Fibroblast of peridontal ligament (primary cell): ENCODE measurements at regions not wholly inside any gene's neighbourhood (a gene's known extent, or its start where the extent isn't known, plus 50 kb on each side); places are given as distances from the start of the nearest gene placed in this dataset.

Experiments used
- DNase-seq: peaks from one replicate; pipeline ENCODE4 v3.0.0-alpha.2; 2010; ENCODE audit errors: extremely low read depth

- no peak for DNase-seq
Measured at GRCh38 chr14:89014569-89014850, 190.1 kb downstream of the TTC8 start.

GRCh38 chr14:89015016-89015415 is 190.6 kb downstream of the TTC8 start:
- peak; percentile 8 for DNase-seq

- no peak for DNase-seq
Measured at GRCh38 chr14:89017417-89017816, 193.0 kb downstream of the TTC8 start.

- DNase-seq, result no peak
Measured at GRCh38 chr14:89022274-89022673, 197.8 kb downstream of the TTC8 start.

GRCh38 chr14:89024691-89025090 is 200.2 kb downstream of the TTC8 start:
- DNase-seq, result no peak

- DNase-seq, result peak; percentile 92
Measured at GRCh38 chr14:89025561-89026236, 201.2 kb downstream of the TTC8 start.

GRCh38 chr14:89027097-89027740 is 202.8 kb downstream of the TTC8 start:
- DNase-seq, result peak; percentile 26

GRCh38 chr14:89028462-89029134 is 204.1 kb downstream of the TTC8 start:
- no peak for DNase-seq

GRCh38 chr14:89029961-89030694 is 205.7 kb downstream of the TTC8 start:
- no peak for DNase-seq

GRCh38 chr14:89030921-89031320 is 206.5 kb downstream of the TTC8 start:
- no peak for DNase-seq

GRCh38 chr14:89032086-89032649 is 207.7 kb downstream of the TTC8 start:
- DNase-seq, result no peak

GRCh38 chr14:89033756-89034155 is 209.3 kb downstream of the TTC8 start:
- DNase-seq, result no peak

GRCh38 chr14:89036371-89036770 is 211.9 kb downstream of the TTC8 start:
- peak; percentile 37 for DNase-seq

- no peak for DNase-seq
Measured at GRCh38 chr14:89037065-89037464, 212.6 kb downstream of the TTC8 start.

GRCh38 chr14:89040080-89040459 is 215.6 kb downstream of the TTC8 start:
- DNase-seq, result no peak

GRCh38 chr14:89040460-89041256 is 216.2 kb downstream of the TTC8 start:
- peak; percentile 88 for DNase-seq

GRCh38 chr14:89041257-89041582 is 216.8 kb downstream of the TTC8 start:
- DNase-seq, result no peak

GRCh38 chr14:89042021-89042420 is 217.6 kb downstream of the TTC8 start:
- DNase-seq, result no peak

- no peak for DNase-seq
Measured at GRCh38 chr14:89053303-89053702, 228.9 kb downstream of the TTC8 start.

- DNase-seq, result no peak
Measured at GRCh38 chr14:89056394-89056793, 231.9 kb downstream of the TTC8 start.

GRCh38 chr14:89058697-89059096 is 234.2 kb downstream of the TTC8 start:
- no peak for DNase-seq

- no peak for DNase-seq
Measured at GRCh38 chr14:89060191-89060590, 235.7 kb downstream of the TTC8 start.
